Coronary artery (tissue), 2 donors: ENCODE measurements at regions not wholly inside any gene's neighbourhood (a gene's known extent, or its start where the extent isn't known, plus 50 kb on each side); places are given as distances from the start of the nearest gene placed in this dataset.

ENCODE experiments used
- DNase-seq: peaks from one replicate; pipeline ENCODE4 v3.0.0-alpha.2; 2017; ENCODE audit warnings: low spot score
- H3K27ac ChIP-seq, 2 donors: fragments of 200-600 bp; sonication (generic); one replicate each; pipeline ENCODE4 v1.5.1; 2016 to 2019
- H3K4me3 ChIP-seq: fragments of 200-600 bp; sonication (generic); 2 replicates; pipeline ENCODE4 v1.5.1; 2016; ENCODE audit warnings: mild to moderate bottlenecking, moderate library complexity
- TF ChIP-seq, protein P1 (sequence below): fragments of 200-600 bp; sonication (generic); IDR thresholded peaks from one replicate; pipeline ENCODE4 v1.5.1; 2019; ENCODE audit warnings: antibody characterized with exemption

DNA sequence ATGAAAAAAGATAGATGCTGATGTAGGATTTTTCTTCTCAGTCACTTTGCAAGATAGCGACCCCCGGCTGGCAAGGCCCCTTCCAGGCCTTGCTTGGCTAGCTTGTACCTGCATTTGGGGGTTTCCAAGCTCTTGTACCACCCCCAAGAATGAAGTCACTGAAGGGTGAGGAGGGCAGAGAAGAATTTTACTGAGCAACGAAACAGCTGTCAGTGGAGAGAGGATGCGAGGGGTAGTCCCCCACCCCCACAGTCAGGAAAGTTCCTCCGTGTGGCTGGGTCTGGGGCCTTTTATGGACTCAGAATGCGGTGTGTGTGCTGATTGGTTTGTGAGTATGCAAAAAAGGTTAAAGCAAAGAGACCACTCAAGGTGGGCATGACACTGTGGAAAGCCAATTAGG lies 382.0 kb downstream of the GPD2 start:
- Histone ChIP-seq H3K27ac (no peak overlapping the region), H3K4me3 (no peak overlapping the region)
- TF ChIP-seq, protein P1, sequence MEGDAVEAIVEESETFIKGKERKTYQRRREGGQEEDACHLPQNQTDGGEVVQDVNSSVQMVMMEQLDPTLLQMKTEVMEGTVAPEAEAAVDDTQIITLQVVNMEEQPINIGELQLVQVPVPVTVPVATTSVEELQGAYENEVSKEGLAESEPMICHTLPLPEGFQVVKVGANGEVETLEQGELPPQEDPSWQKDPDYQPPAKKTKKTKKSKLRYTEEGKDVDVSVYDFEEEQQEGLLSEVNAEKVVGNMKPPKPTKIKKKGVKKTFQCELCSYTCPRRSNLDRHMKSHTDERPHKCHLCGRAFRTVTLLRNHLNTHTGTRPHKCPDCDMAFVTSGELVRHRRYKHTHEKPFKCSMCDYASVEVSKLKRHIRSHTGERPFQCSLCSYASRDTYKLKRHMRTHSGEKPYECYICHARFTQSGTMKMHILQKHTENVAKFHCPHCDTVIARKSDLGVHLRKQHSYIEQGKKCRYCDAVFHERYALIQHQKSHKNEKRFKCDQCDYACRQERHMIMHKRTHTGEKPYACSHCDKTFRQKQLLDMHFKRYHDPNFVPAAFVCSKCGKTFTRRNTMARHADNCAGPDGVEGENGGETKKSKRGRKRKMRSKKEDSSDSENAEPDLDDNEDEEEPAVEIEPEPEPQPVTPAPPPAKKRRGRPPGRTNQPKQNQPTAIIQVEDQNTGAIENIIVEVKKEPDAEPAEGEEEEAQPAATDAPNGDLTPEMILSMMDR, result no peak
- no peak for DNase-seq

DNA sequence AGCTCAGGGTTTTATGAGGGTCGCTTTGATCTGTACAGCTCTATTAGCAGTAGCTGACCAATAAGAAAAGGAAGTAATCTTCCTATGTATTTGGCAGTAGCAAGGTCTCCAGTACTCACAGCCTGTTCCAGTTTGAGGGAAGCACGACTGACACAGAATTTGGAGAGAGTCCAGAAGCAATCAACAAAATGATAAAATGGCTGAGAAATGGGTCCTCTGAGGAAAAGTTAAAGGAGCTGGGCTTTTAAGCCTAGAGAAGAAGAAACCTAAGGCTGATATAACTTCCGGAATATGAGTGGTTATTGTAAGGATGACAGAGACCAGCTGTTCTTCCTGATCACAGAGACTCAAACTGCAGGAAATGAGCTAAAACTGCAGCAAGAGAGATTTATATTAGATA lies 382.8 kb downstream of the GPD2 start:
- TF ChIP-seq, protein P1, result no peak
- Histone ChIP-seq H3K4me3 (no peak overlapping the region), H3K27ac (no peak overlapping the region)
- DNase-seq, result no peak

DNA sequence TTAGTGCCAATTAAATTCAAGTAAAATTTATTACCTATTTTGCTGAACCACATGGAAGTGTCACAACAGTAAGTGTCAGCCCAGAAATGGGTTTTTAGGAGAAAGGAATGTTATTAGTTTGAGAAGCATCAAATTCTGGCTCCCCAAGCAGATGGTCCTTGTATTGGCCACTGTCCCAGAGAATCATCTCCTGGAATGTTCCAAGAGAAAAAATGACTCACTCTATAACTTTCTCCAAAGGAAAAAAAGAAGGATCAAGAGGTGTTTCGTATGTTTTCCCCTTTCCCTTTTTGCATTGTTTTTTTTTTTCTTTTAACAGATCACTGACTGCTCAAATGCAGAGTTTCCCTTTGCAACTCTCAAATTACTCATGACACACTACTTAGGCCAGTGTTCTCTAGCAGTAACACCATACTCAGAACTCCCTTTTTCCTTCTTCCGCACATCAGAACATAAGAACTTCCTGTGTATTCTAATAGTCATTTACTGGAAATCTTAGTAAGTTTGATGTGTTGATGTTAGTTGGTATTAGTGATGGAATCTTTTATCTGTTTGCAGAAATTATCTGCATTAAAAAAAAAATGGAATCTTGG lies 390.3 kb downstream of the GPD2 start:
- H3K27ac ChIP-seq, result no peak overlapping the region
- no peak for DNase-seq
- H3K4me3 ChIP-seq, result no peak overlapping the region
- TF ChIP-seq, protein P1, result no peak

DNA sequence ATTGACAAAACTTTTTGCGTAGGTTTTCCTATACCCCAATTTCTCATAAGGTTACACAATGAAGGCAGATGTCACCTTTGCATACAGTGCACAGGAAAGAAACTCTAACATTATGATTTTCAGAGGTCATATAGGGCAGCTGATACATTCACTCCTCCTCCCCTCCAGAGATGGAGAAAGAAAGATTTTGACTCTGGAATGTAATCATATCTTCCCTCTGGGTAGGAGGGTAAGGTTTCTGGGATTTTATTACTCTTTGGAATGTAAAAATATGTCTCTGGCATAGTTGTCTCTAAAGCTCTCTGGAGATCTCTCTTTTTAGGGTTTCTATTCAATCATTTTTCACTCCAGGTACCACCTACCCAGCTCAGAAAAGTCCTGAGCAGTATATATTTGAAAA lies 398.3 kb downstream of the GPD2 start:
- no peak overlapping the region for H3K27ac ChIP-seq
- TF ChIP-seq, protein P1, result no peak
- DNase-seq, result no peak
- no peak overlapping the region for H3K4me3 ChIP-seq

DNA sequence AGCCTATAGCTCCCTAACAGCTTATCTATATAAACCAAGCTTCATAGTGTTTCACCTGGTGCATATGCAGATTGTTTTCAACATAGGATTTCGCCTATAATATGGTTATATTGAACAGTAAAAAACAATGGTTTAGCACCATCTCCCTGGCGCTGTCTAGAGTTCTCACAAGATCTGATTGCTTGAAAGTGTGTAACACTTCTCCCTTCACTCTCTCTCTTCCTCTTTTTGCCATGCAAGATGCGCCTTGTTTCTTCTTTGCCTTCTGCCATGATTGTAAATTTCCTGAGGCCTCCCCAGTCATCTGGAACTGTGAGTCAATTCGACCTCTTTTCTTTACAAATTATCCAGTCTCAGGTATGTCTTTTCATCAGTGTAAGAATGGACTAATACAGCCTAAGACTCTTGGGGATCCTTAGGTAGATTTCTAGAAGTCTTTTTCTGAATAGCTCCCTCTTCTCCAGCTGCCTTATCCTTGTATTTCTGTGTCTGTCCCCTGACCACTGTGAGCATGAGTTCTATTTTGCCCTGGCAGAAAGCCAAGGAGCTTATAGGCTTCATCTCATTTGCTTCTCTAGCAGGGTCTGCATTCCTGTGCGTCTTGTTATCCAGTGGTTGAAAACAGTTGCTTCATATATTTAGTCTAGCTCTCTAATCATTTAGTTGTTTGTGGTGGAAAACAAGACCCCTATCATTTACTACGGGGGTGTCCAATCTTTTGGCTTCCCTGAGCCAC lies 401.6 kb downstream of the GPD2 start:
- H3K27ac ChIP-seq, result no peak overlapping the region
- no peak for DNase-seq
- no peak overlapping the region for H3K4me3 ChIP-seq
- TF ChIP-seq, protein P1, result no peak

DNA sequence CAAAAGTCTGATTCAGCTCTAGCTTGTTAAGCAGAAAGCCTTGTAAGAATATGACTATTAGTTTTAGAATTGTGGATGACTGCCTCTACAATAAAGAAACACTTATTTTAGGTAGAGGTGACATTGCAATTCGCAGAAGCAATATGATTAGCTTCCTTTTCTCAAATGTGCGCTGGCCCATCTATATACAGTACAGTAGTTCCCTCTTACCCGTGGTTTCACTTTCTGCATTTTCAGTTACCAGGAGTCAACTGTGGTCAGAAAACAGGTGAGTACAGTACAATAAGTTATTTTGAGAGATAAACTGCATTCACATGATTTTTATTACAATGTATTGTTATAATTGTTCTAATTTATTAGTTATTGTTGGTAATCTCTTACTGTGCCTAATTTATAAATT lies 405.1 kb downstream of the GPD2 start:
- Histone ChIP-seq H3K4me3 (no peak overlapping the region), H3K27ac (no peak overlapping the region)
- no peak for DNase-seq
- TF ChIP-seq, protein P1, result no peak
